Endodermal cell (in vitro differentiated cells): ENCODE measurements at regions not wholly inside any gene's neighbourhood (a gene's known extent, or its start where the extent isn't known, plus 50 kb on each side); places are given as distances from the start of the nearest gene placed in this dataset.

Experiments used
- DNase-seq: peaks from one replicate; pipeline ENCODE4 v3.0.0-alpha.2; 2017
- H3K27ac ChIP-seq: 2 replicates; pipeline ENCODE4 v1.5.1; 2013; ENCODE audit warnings: mild to moderate bottlenecking, low read depth, low read length, moderate library complexity
- H3K27me3 ChIP-seq: 2 replicates; pipeline ENCODE4 v1.6.1; 2013; ENCODE audit warnings: mild to moderate bottlenecking, low read length, moderate library complexity; ENCODE audit not compliant: insufficient read depth, control insufficient read depth, poor library complexity, severe bottlenecking
- H3K36me3 ChIP-seq: 2 replicates; pipeline ENCODE4 v1.7.0; 2013; ENCODE audit warnings: mild to moderate bottlenecking, low read length, moderate library complexity; ENCODE audit not compliant: control insufficient read depth, insufficient read depth
- H3K4me1 ChIP-seq: one replicate; pipeline ENCODE4 v1.7.0; 2013; ENCODE audit warnings: low read length; ENCODE audit not compliant: control insufficient read depth, insufficient read depth
- H3K4me3 ChIP-seq: 2 replicates; pipeline ENCODE4 v1.5.1; 2013; ENCODE audit warnings: mild to moderate bottlenecking, low read length, moderate library complexity
- H3K9ac ChIP-seq: 2 replicates; pipeline ENCODE4 v1.6.1; 2013; ENCODE audit warnings: mild to moderate bottlenecking, low read length, moderate library complexity; ENCODE audit not compliant: poor library complexity, severe bottlenecking; ENCODE audit errors: extremely low read depth
- H3K9me3 ChIP-seq: 2 replicates; pipeline ENCODE4 v1.6.1; 2013; ENCODE audit warnings: mild to moderate bottlenecking, low read length, moderate library complexity; ENCODE audit not compliant: control insufficient read depth
- H3K27ac Mint-ChIP-seq: 2 replicates; pipeline ENCODE4 v1.8.0; 2020; ENCODE audit warnings: mixed read lengths
- H3K27me3 Mint-ChIP-seq: 2 replicates; pipeline ENCODE4 v1.8.0; 2021; ENCODE audit warnings: mild to moderate bottlenecking, mixed read lengths; ENCODE audit not compliant: insufficient read depth
- H3K36me3 Mint-ChIP-seq: 2 replicates; pipeline ENCODE4 v1.8.0; 2020; ENCODE audit warnings: low read depth, mixed read lengths
- H3K4me1 Mint-ChIP-seq: 2 replicates; pipeline ENCODE4 v1.8.0; 2020; ENCODE audit warnings: mixed read lengths
- H3K4me3 Mint-ChIP-seq: 2 replicates; pipeline ENCODE4 v1.8.0; 2020; ENCODE audit warnings: mild to moderate bottlenecking, moderate library complexity, mixed read lengths
- H3K9me3 Mint-ChIP-seq: 2 replicates; pipeline ENCODE4 v1.8.0; 2020; ENCODE audit warnings: mild to moderate bottlenecking, mixed read lengths
- CTCF ChIP-seq: fragments of 200-600 bp; sonication (generic); conservative IDR thresholded peaks from 2 replicates; pipeline ENCODE4 v1.5.0; 2021; ENCODE audit warnings: antibody characterized with exemption, mild to moderate bottlenecking
- WGBS, 2 experiments: methylation state at CpG; one replicate each; pipeline versions ENCODE4 v1.1.5 to v1.1.7; 2013; ENCODE audit warnings: missing lambda C conversion rate in 2 of 2, mixed read lengths in 1 of 2; ENCODE audit not compliant: insufficient coverage in 1 of 2, insufficient read length in 1 of 2; 5-methylcytosine and 5-hydroxymethylcytosine counted together

GRCh38 chr16:52309446-52310416, 237.2 kb downstream of the TOX3 start:
- TF ChIP-seq CTCF, result no peak
- no peak overlapping the region for H3K9ac ChIP-seq
- no peaks in the 10 kb centered on the region for H3K27me3 ChIP-seq
- 78 to 80% methylated on average over 5 to 6 of the region's 6 CpGs for WGBS, 2 experiments
- H3K4me1 Mint-ChIP-seq, result peaks cover 6% of the 10 kb centered on the region
- no peak overlapping the region for H3K27ac Mint-ChIP-seq
- H3K36me3 ChIP-seq, result no peaks in the 10 kb centered on the region
- H3K4me3 ChIP-seq, result no peak overlapping the region
- H3K4me3 Mint-ChIP-seq, result no peak overlapping the region
- no peak overlapping the region for H3K27ac ChIP-seq
- no peaks in the 10 kb centered on the region for H3K9me3 Mint-ChIP-seq
- H3K36me3 Mint-ChIP-seq, result no peaks in the 10 kb centered on the region
- H3K9me3 ChIP-seq, result no peaks in the 10 kb centered on the region
- no peaks in the 10 kb centered on the region for H3K4me1 ChIP-seq
- no peaks in the 10 kb centered on the region for H3K27me3 Mint-ChIP-seq
- no peak for DNase-seq

DNA sequence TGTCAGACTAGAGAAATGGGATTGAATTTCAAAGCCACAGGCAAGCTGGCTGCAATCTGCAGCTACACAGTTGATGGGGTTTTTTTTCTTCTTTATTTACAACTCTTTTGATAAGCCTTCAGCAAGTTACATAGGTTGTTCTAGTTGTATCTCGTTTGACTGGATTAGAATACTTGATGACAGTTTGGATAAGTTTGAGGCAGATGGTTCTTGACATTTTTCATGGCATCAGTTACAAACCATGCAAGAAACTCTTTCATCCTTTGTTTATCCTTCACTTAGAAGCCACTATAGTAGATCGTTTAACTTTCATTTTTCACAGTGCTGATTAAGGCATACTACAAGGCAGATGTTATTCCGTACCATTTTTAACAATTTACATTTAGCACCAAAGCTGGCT, 238.9 kb downstream of the TOX3 start:
- Mint-ChIP-seq H3K4me1 (peaks cover 6% of the 10 kb centered on the region), H3K27ac (no peak overlapping the region), H3K27me3 (no peaks in the 10 kb centered on the region), H3K9me3 (no peaks in the 10 kb centered on the region), H3K36me3 (no peaks in the 10 kb centered on the region), H3K4me3 (no peak overlapping the region)
- Histone ChIP-seq H3K27ac (no peak overlapping the region), H3K4me3 (no peak overlapping the region), H3K9ac (no peak overlapping the region), H3K9me3 (no peaks in the 10 kb centered on the region), H3K27me3 (no peaks in the 10 kb centered on the region), H3K36me3 (no peaks in the 10 kb centered on the region), H3K4me1 (no peaks in the 10 kb centered on the region)
- TF ChIP-seq CTCF, result no peak
- 87 to 91% methylated on average over 2 to 3 of the region's 3 CpGs for WGBS, 2 experiments
- no peak for DNase-seq

DNA sequence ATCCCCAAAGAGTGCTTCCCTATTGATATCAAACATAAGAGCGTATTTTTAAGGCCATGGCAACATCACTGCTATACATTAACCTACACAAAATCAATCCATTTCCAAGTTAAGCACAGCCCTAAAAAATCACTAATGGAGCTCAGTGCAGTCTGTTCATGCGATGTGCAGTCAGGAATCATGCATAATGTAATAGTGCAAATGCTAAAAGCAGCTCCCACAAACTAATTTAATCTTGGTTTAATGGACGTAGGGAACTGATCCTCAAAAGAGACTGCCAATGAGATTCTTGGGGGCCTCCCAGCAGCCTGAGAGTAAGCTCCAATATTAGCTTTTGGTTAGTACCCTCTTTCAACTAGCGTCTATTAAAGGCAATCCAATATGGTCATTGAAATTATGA, 245.9 kb downstream of the TOX3 start:
- Histone ChIP-seq H3K27ac (no peak overlapping the region), H3K27me3 (no peaks in the 10 kb centered on the region), H3K9ac (no peak overlapping the region), H3K9me3 (no peaks in the 10 kb centered on the region), H3K36me3 (no peaks in the 10 kb centered on the region), H3K4me1 (no peaks in the 10 kb centered on the region), H3K4me3 (no peak overlapping the region)
- WGBS, 2 experiments, result 90 to 93% methylated on average over 2 to 4 of the region's 4 CpGs
- H3K27me3 Mint-ChIP-seq, result no peaks in the 10 kb centered on the region
- H3K4me1 Mint-ChIP-seq, result no peaks in the 10 kb centered on the region
- peaks cover 3% of the 10 kb centered on the region for H3K9me3 Mint-ChIP-seq
- no peaks in the 10 kb centered on the region for H3K36me3 Mint-ChIP-seq
- H3K27ac Mint-ChIP-seq, result no peak overlapping the region
- no peak overlapping the region for H3K4me3 Mint-ChIP-seq
- DNase-seq, result no peak
- no peak for TF ChIP-seq CTCF
